HG03064 (cell line): ENCODE measurements at regions not wholly inside any gene's neighbourhood (a gene's known extent, or its start where the extent isn't known, plus 50 kb on each side); places are given as distances from the start of the nearest gene placed in this dataset.

Experiments used
- ATAC-seq: cut with Tn5 transposase; IDR thresholded peaks from one replicate; pipeline ENCODE4 v1.9.1; 2021; ENCODE audit warnings: low read depth; ENCODE audit not compliant: unreplicated experiment

- no peak for ATAC-seq
Measured at GRCh38 chr6:98241630-98242029, 592.7 kb upstream of the POU3F2 start.

- ATAC-seq: no peak
Measured at GRCh38 chr6:98254624-98255023, 579.8 kb upstream of the POU3F2 start.

- ATAC-seq: no peak
Measured at GRCh38 chr6:98260382-98260781, 574.0 kb upstream of the POU3F2 start.

GRCh38 chr6:98272060-98272459 lies 562.3 kb upstream of the POU3F2 start:
- ATAC-seq: no peak

GRCh38 chr6:98274691-98275090 lies 559.7 kb upstream of the POU3F2 start:
- ATAC-seq: no peak

GRCh38 chr6:98280492-98280891 lies 553.9 kb upstream of the POU3F2 start:
- ATAC-seq: no peak

- ATAC-seq: no peak
Measured at GRCh38 chr6:98286620-98287019, 547.8 kb upstream of the POU3F2 start.

- no peak for ATAC-seq
Measured at GRCh38 chr6:98287876-98288275, 546.5 kb upstream of the POU3F2 start.

- ATAC-seq: no peak
Measured at GRCh38 chr6:98292810-98293209, 541.6 kb upstream of the POU3F2 start.

- ATAC-seq: no peak
Measured at GRCh38 chr6:98295515-98296175, 538.7 kb upstream of the POU3F2 start.

GRCh38 chr6:98308564-98308963 lies 525.8 kb upstream of the POU3F2 start:
- no peak for ATAC-seq

GRCh38 chr6:98310443-98310842 lies 523.9 kb upstream of the POU3F2 start:
- ATAC-seq: no peak

- peak; percentile 78 for ATAC-seq
Measured at GRCh38 chr6:98323605-98324004, 510.8 kb upstream of the POU3F2 start.

GRCh38 chr6:98324446-98324845 lies 509.9 kb upstream of the POU3F2 start:
- no peak for ATAC-seq

GRCh38 chr6:98325366-98325765 lies 509.0 kb upstream of the POU3F2 start:
- no peak for ATAC-seq

- no peak for ATAC-seq
Measured at GRCh38 chr6:98333273-98333672, 501.1 kb upstream of the POU3F2 start.

GRCh38 chr6:98335594-98335993 lies 498.8 kb upstream of the POU3F2 start:
- ATAC-seq: no peak

- no peak for ATAC-seq
Measured at GRCh38 chr6:98339506-98339905, 494.9 kb upstream of the POU3F2 start.

- no peak for ATAC-seq
Measured at GRCh38 chr6:98343004-98343403, 491.4 kb upstream of the POU3F2 start.

- ATAC-seq: no peak
Measured at GRCh38 chr6:98343797-98344196, 490.6 kb upstream of the POU3F2 start.

- no peak for ATAC-seq
Measured at GRCh38 chr6:98352348-98352747, 482.0 kb upstream of the POU3F2 start.

GRCh38 chr6:98358173-98358572 lies 476.2 kb upstream of the POU3F2 start:
- ATAC-seq: no peak

GRCh38 chr6:98366371-98366770 lies 468.0 kb upstream of the POU3F2 start:
- no peak for ATAC-seq
